Lower lobe of right lung (tissue), 2 donors: ENCODE measurements at regions not wholly inside any gene's neighbourhood (a gene's known extent, or its start where the extent isn't known, plus 50 kb on each side); places are given as distances from the start of the nearest gene placed in this dataset.
"Not testable (repeated sequence)": the region's sequence is repeated elsewhere in the genome, so short reads cannot be mapped to it uniquely, and the experiment has no call there.

Source experiments
- ATAC-seq, 2 donors: fragments of 200-7000 bp; cut with Tn5 transposase; one replicate each; pipeline ENCODE4 v1.9.1; 2020 to 2022; ENCODE audit warnings: mild to moderate bottlenecking in 2 of 2, moderate library complexity in 2 of 2
- DNase-seq: peaks from one replicate; pipeline ENCODE4 v3.0.0-alpha.2; 2020
- H3K27ac ChIP-seq: fragments of 200-600 bp; one replicate; pipeline ENCODE4 v1.8.0; 2022
- H3K27me3 ChIP-seq: fragments of 200-600 bp; one replicate; pipeline ENCODE4 v1.8.0; 2022; ENCODE audit warnings: low read depth
- H3K36me3 ChIP-seq: fragments of 200-600 bp; one replicate; pipeline ENCODE4 v1.8.0; 2022; ENCODE audit warnings: mild to moderate bottlenecking
- H3K4me1 ChIP-seq: fragments of 200-600 bp; one replicate; pipeline ENCODE4 v1.8.0; 2022
- H3K4me3 ChIP-seq: fragments of 200-600 bp; one replicate; pipeline ENCODE4 v1.8.0; 2022; ENCODE audit warnings: mild to moderate bottlenecking
- H3K9me3 ChIP-seq: fragments of 200-600 bp; one replicate; pipeline ENCODE4 v1.8.0; 2022
- CTCF ChIP-seq: fragments of 200-600 bp; IDR thresholded peaks from one replicate; pipeline ENCODE4 v1.8.0; 2022; ENCODE audit warnings: antibody characterized with exemption, mild to moderate bottlenecking
- intact Hi-C: fragments of 100-400 bp; cut with DNase I; formaldehyde crosslinking; loops from one replicate; pipeline ENCODE4 v1.11.0; 2022
- donor health status: DM: no; HTN: yes; CAD: no; lungs with severe emphysema.

GRCh38 chr1:30550365-30551220, 172.8 kb downstream of the MATN1 start:
- intact Hi-C loops = no loop called here
- H3K36me3 ChIP-seq = no peaks in the 10 kb centered on the region
- no peak for TF ChIP-seq CTCF
- no peak for ATAC-seq
- no peak overlapping the region for H3K4me3 ChIP-seq
- no peaks in the 10 kb centered on the region for H3K27me3 ChIP-seq
- H3K27ac ChIP-seq = no peak overlapping the region
- no peaks in the 10 kb centered on the region for H3K9me3 ChIP-seq
- no peak for DNase-seq
- no peaks in the 10 kb centered on the region for H3K4me1 ChIP-seq

DNA sequence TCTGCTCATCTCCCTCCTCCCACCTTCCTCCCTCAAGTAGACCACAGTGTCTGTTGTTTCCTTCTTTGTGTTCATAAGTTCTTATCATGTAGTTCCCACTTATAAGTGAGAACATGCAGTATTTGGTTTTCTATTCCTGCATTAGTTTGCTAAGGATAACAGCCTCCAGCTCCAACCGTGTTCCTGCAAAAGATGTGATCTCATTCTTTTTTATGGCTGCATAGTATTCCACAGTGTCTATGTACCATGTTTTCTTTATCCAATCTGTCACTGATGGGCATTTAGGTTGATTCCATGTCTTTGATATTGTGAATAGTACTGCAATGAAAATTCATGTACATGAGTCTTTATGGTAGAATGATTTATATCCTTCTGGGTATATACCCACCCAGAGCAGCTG, 173.5 kb downstream of the MATN1 start:
- intact Hi-C loops, H3K27me3 ChIP-seq, H3K9me3 ChIP-seq, ATAC-seq, H3K4me1 ChIP-seq, DNase-seq, H3K27ac ChIP-seq, H3K36me3 ChIP-seq, H3K4me3 ChIP-seq: not testable (repeated sequence)

DNA sequence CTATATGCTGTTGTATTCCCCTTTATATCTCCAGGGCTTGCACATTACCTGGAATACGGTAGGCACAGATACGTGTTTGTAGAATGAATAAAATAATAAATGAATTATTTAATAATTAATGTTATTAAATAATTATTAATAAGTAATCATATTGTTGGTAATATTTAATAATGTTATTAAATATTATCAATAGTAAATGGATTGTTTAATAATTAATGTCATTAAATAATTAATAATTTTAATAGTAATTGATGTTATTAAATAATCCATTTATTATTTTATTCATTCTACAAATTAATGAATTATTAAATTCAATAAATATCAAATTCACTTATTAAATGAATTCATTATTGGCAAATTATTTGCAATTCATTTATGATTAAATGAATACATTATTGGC, 175.1 kb downstream of the MATN1 start:
- H3K9me3 ChIP-seq = no peaks in the 10 kb centered on the region
- TF ChIP-seq CTCF = no peak
- no peak for ATAC-seq
- H3K4me1 ChIP-seq = no peaks in the 10 kb centered on the region
- no peak for DNase-seq
- H3K27me3 ChIP-seq = peaks cover 3% of the 10 kb centered on the region
- H3K36me3 ChIP-seq = no peaks in the 10 kb centered on the region
- H3K4me3 ChIP-seq = no peak overlapping the region
- no peak overlapping the region for H3K27ac ChIP-seq
- intact Hi-C loops = no loop called here

GRCh38 chr1:30547326-30547725, 176.1 kb downstream of the MATN1 start:
- ATAC-seq, DNase-seq, intact Hi-C loops, H3K4me3 ChIP-seq, H3K9me3 ChIP-seq, H3K36me3 ChIP-seq, H3K27me3 ChIP-seq, H3K27ac ChIP-seq, H3K4me1 ChIP-seq: not testable (repeated sequence)

GRCh38 chr1:30545365-30545764, 178.0 kb downstream of the MATN1 start:
- intact Hi-C loops = no loop called here
- ATAC-seq = no peak

GRCh38 chr1:30541721-30542485, 181.5 kb downstream of the MATN1 start:
- Histone ChIP-seq H3K9me3 (no peaks in the 10 kb centered on the region), H3K36me3 (no peaks in the 10 kb centered on the region), H3K4me3 (no peak overlapping the region), H3K4me1 (no peaks in the 10 kb centered on the region), H3K27ac (no peak overlapping the region), H3K27me3 (peaks cover 7% of the 10 kb centered on the region)
- DNase-seq (no peak), ATAC-seq (no peak)
- intact Hi-C loops = no loop called here
- no peak for TF ChIP-seq CTCF

More at GRCh38 chr1:30545365-30545764, 178.0 kb downstream of the MATN1 start:
- Histone ChIP-seq H3K27ac (no peak overlapping the region), H3K27me3 (peaks cover 7% of the 10 kb centered on the region), H3K36me3 (no peaks in the 10 kb centered on the region), H3K9me3 (no peaks in the 10 kb centered on the region), H3K4me3 (no peak overlapping the region), H3K4me1 (no peaks in the 10 kb centered on the region)
- no peak for DNase-seq
- no peak for TF ChIP-seq CTCF
